K562 (cell line): ENCODE measurements at regions not wholly inside any gene's neighbourhood (a gene's known extent, or its start where the extent isn't known, plus 50 kb on each side); places are given as distances from the start of the nearest gene placed in this dataset.

Experiments
- ATAC-seq: fragments of 200-7000 bp; cut with Tn5 transposase; 3 replicates; pipeline ENCODE4 v1.9.1; 2020; ENCODE audit warnings: moderate library complexity
- BruUV-seq: library from RNA; stranded (reverse); fragments of 400-500 nt; replicated peaks from 2 replicates; lab custom pipeline; 2021; lab: Mats Ljungman, UMichigan
- CTCF ChIA-PET: fragments of 300-600 bp; formaldehyde crosslinking; extraction: SDS; loops from one replicate; lab custom pipeline; 2021; ENCODE audit warnings: low intra/inter-chr PET ratio; lab: Yijun Ruan, JAX
- POLR2A ChIA-PET: fragments of 300-600, 350-650 bp; sonication (Branson Sonifier 250); formaldehyde crosslinking; extraction: SDS; loops from one replicate; lab custom pipeline; 2021; ENCODE audit warnings: antibody characterized with exemption, inconsistent platforms; lab: Yijun Ruan, JAX
- DNase-seq, 4 experiments: peaks; one replicate each; pipeline versions ENCODE4 v3.0.0 to v3.0.0-alpha.2; 2011 to 2018; ENCODE audit warnings: low spot score in 3 of 4, mixed read lengths in 3 of 4; ENCODE audit errors: extremely low read depth in 1 of 4
- FAIRE-seq: peaks from 2 replicates; lab custom pipeline; 2011; peaks lifted over from hg19 to GRCh38; lab: Jason Lieb, UNC
- H2AFZ ChIP-seq: 2 replicates; pipeline ENCODE4 v1.6.0; 2011; ENCODE audit warnings: low read depth, low read length, control low read depth, inconsistent platforms
- H3K27ac ChIP-seq: fragments of 200-600 bp; 3 replicates; pipeline ENCODE4 v1.8.0; 2011; ENCODE audit warnings: low read depth, mild to moderate bottlenecking, control low read depth, inconsistent platforms, low read length, moderate library complexity, mixed read lengths; ENCODE audit errors: extremely low read depth
- H3K27me3 ChIP-seq, 2 experiments: fragments of 300-600 bp in 1 of 2; 2 replicates in 1 of 2; 3 replicates in 1 of 2; pipeline versions ENCODE4 v1.6.0 to v1.8.0; 2011; ENCODE audit warnings: inconsistent platforms in 2 of 2, low read length in 2 of 2, mild to moderate bottlenecking in 1 of 2, mixed read lengths in 1 of 2, moderate library complexity in 1 of 2; ENCODE audit not compliant: control insufficient read depth in 2 of 2, insufficient read depth in 2 of 2
- H3K36me3 ChIP-seq: fragments of 300-600 bp; 3 replicates; pipeline ENCODE4 v1.8.0; 2011; ENCODE audit warnings: mild to moderate bottlenecking, low read length, inconsistent platforms; ENCODE audit not compliant: control insufficient read depth, insufficient read depth
- H3K4me1 ChIP-seq, 2 experiments: fragments of 200-600 bp in 1 of 2; replicated peaks in 1 of 2; 2 replicates in 1 of 2; 3 replicates in 1 of 2; pipeline versions ENCODE4 v1.5.1 to v1.8.0; 2011; ENCODE audit warnings: inconsistent platforms in 2 of 2, low read length in 2 of 2, mild to moderate bottlenecking in 1 of 2, mixed read lengths in 1 of 2, moderate library complexity in 1 of 2; ENCODE audit not compliant: control insufficient read depth in 2 of 2, insufficient read depth in 2 of 2
- H3K4me2 ChIP-seq: 2 replicates; pipeline ENCODE4 v1.6.1; 2011; ENCODE audit warnings: low read length, control low read depth, inconsistent platforms, mixed read lengths; ENCODE audit not compliant: insufficient read depth
- H3K4me3 ChIP-seq: fragments of 200-600 bp; sonication (generic), shearing (Covaris generic); 2 replicates; pipeline ENCODE4 v1.5.1; 2016; ENCODE audit warnings: control low read depth, inconsistent platforms
- H3K79me2 ChIP-seq: fragments of 200-600 bp; 3 replicates; pipeline ENCODE4 v1.8.0; 2011; ENCODE audit warnings: low read length, inconsistent platforms; ENCODE audit not compliant: control insufficient read depth, insufficient read depth
- H3K9ac ChIP-seq, 2 experiments: 2 replicates each; pipeline versions ENCODE4 v1.6.0 to v1.6.1; 2011; ENCODE audit warnings: low read depth in 2 of 2, low read length in 2 of 2, control low read depth in 1 of 2, inconsistent platforms in 1 of 2, mild to moderate bottlenecking in 1 of 2, mixed read lengths in 1 of 2; ENCODE audit not compliant: insufficient read depth in 1 of 2
- H3K9me1 ChIP-seq: one replicate; pipeline ENCODE4 v1.6.0; 2011; ENCODE audit warnings: inconsistent platforms, mild to moderate bottlenecking, low read length, moderate library complexity; ENCODE audit not compliant: control insufficient read depth, insufficient read depth
- H3K9me3 ChIP-seq: replicated peaks from 2 replicates; pipeline ENCODE4 v1.5.1; 2011; ENCODE audit warnings: low read depth, low read length, inconsistent platforms; ENCODE audit not compliant: control insufficient read depth, insufficient read depth
- H4K20me1 ChIP-seq: replicated peaks from 2 replicates; pipeline ENCODE4 v1.6.1; 2011; ENCODE audit warnings: low read length, inconsistent platforms, mixed read lengths; ENCODE audit not compliant: control insufficient read depth, insufficient read depth
- MCM2 ChIP-seq: fragments of 450-650 bp; IDR thresholded peaks from 2 replicates; pipeline ENCODE4 v1.6.1; 2017; ENCODE audit warnings: low read depth, mild to moderate bottlenecking
- NFIC ChIP-seq: fragments of 450-650 bp; IDR thresholded peaks from 2 replicates; pipeline ENCODE4 v1.6.1; 2017; ENCODE audit warnings: mild to moderate bottlenecking, inconsistent platforms
- PPARD ChIP-seq: fragments of 250-450 bp; sonication (Bioruptor Pico); IDR thresholded peaks from 2 replicates; pipeline ENCODE4 v1.8.0; 2022; ENCODE audit warnings: inconsistent platforms, mild to moderate bottlenecking, moderate library complexity
- SOX6 ChIP-seq: fragments of 450-650 bp; IDR thresholded peaks from 2 replicates; pipeline ENCODE4 v1.6.1; 2014; ENCODE audit warnings: mild to moderate bottlenecking
- TCF15 ChIP-seq: fragments of 250-450 bp; sonication (Bioruptor Pico); IDR thresholded peaks from 2 replicates; pipeline ENCODE4 v1.8.0; 2022; ENCODE audit warnings: moderate library complexity, mild to moderate bottlenecking, inconsistent platforms
- WGBS: fragments of 100-300 bp; shearing (Covaris generic); methylation state at CpG from one replicate; pipeline ENCODE4 v1.1.6; 2016; ENCODE audit warnings: low coverage, mixed read lengths; ENCODE audit not compliant: insufficient coverage; ENCODE audit errors: missing lambda C conversion rate; 5-methylcytosine and 5-hydroxymethylcytosine counted together
- in situ Hi-C: fragments of 300-500 bp; cut with MboI; formaldehyde crosslinking; loops from 4 replicates; pipeline ENCODE4 v1.15.0; 2018; ENCODE audit warnings: inconsistent platforms, mixed read lengths
- intact Hi-C: fragments of 100-400 bp; cut with micrococcal nuclease; formaldehyde crosslinking; loops from 2 replicates; pipeline ENCODE4 v1.14.2; 2022

GRCh38 chr6:40295251-40295950 lies 291.8 kb downstream of the LRFN2 start:
- H3K27me3 ChIP-seq, result peaks cover 5 to 7% of the 10 kb centered on the region in 2 experiments; a peak in 2 of 5 replicates
- H3K36me3 ChIP-seq, result no peaks in the 10 kb centered on the region
- H3K9me3 ChIP-seq, result no peaks in the 10 kb centered on the region
- no peaks in the 10 kb centered on the region for H3K4me1 ChIP-seq
- no peak for TF ChIP-seq TCF15 (CRISPR knock-in tag)
- TF ChIP-seq SOX6, result no peak
- no peak for TF ChIP-seq PPARD (CRISPR knock-in tag)
- TF ChIP-seq NFIC, result 0 out of 2 replicates have a peak, but pooled peaks have one; percentile 5
- TF ChIP-seq MCM2, result no peak
- WGBS, result 0% methylated on average over 2 of the region's 2 CpGs
- no peak overlapping the region for H3K4me3 ChIP-seq
- no peak overlapping the region for H2AFZ ChIP-seq
- H3K9me1 ChIP-seq, result no peaks in the 10 kb centered on the region
- H3K4me2 ChIP-seq, result no peak overlapping the region
- DNase-seq (no peak), FAIRE-seq (no peak), ATAC-seq (no peak)
- no TSS peak for BruUV-seq
- intact Hi-C loops, result no loop called here
- H3K9ac ChIP-seq, result no peak overlapping the region
- no peaks in the 10 kb centered on the region for H3K79me2 ChIP-seq
- in situ Hi-C loops, result no loop called here
- ChIA-PET CTCF (no interaction called here), POLR2A (no interaction called here)
- H4K20me1 ChIP-seq, result no peaks in the 10 kb centered on the region
- no peak overlapping the region for H3K27ac ChIP-seq
